HepG2 (cell line): ENCODE measurements at regions not wholly inside any gene's neighbourhood (a gene's known extent, or its start where the extent isn't known, plus 50 kb on each side); places are given as distances from the start of the nearest gene placed in this dataset.

ENCODE experiments used
- CBX2 ChIP-seq, 2 experiments: fragments of 200-600 bp in 1 of 2; sonication (generic); formaldehyde crosslinking in 1 of 2; IDR thresholded peaks; 2 replicates each; pipeline versions ENCODE4 v1.7.0 to v1.8.1; 2018 to 2022; ENCODE audit warnings: low read depth in 2 of 2, low read length in 1 of 2, mild to moderate bottlenecking in 1 of 2, missing genetic modification reagents in 1 of 2
- KDM2A ChIP-seq: sonication (generic); formaldehyde crosslinking; IDR thresholded peaks from 2 replicates; pipeline ENCODE4 v1.4.0; 2020; ENCODE audit warnings: low read depth, missing genetic modification reagents, borderline replicate concordance
- MLXIP ChIP-seq: sonication (generic); formaldehyde crosslinking; IDR thresholded peaks from 2 replicates; pipeline ENCODE4 v1.9.0; 2021; ENCODE audit warnings: missing genetic modification reagents, borderline replicate concordance
- MXD4 ChIP-seq: IDR thresholded peaks from 2 replicates; pipeline ENCODE4 v1.6.1; 2016; ENCODE audit warnings: mild to moderate bottlenecking, missing biosample characterization, missing genetic modification reagents
- MYC ChIP-seq: sonication (generic); formaldehyde crosslinking; IDR thresholded peaks from 2 replicates; pipeline ENCODE4 v1.9.0; 2021; ENCODE audit warnings: missing genetic modification reagents, borderline replicate concordance
- NFE2L2 ChIP-seq: fragments of 150-350 bp; IDR thresholded peaks from 2 replicates; pipeline ENCODE4 v1.6.1; 2014; ENCODE audit warnings: low read length
- TBL1XR1 ChIP-seq: fragments of 150-350 bp; IDR thresholded peaks from 2 replicates; pipeline ENCODE4 v1.6.1; 2014; ENCODE audit warnings: borderline replicate concordance, low read length; ENCODE audit not compliant: partially characterized antibody
- ZBTB38 ChIP-seq: sonication (generic); formaldehyde crosslinking; IDR thresholded peaks from 2 replicates; pipeline ENCODE4 v1.5.1; 2020; ENCODE audit warnings: mild to moderate bottlenecking, missing genetic modification reagents
- ZNF331 ChIP-seq: sonication (generic); formaldehyde crosslinking; IDR thresholded peaks from 2 replicates; pipeline ENCODE4 v1.4.0; 2020; ENCODE audit warnings: missing genetic modification reagents
- ZNF792 ChIP-seq: IDR thresholded peaks from 2 replicates; pipeline ENCODE4 v1.6.1; 2016
- ZNF883 ChIP-seq: sonication (generic); formaldehyde crosslinking; IDR thresholded peaks from 2 replicates; pipeline ENCODE4 v1.5.1; 2020; ENCODE audit warnings: mild to moderate bottlenecking, missing genetic modification reagents; ENCODE audit errors: not compliant biosample characterization
- TF ChIP-seq, protein P1 (sequence below), 2 experiments: fragments of 450-650 bp in 1 of 2; sonication (generic) in 1 of 2; formaldehyde crosslinking in 1 of 2; IDR thresholded peaks; 2 replicates each; pipeline versions ENCODE4 v1.6.1 to v1.8.0; 2016 to 2022; ENCODE audit warnings: antibody characterized with exemption in 1 of 2, mild to moderate bottlenecking in 1 of 2, missing genetic modification reagents in 1 of 2
- TF ChIP-seq, protein P2 (sequence below): sonication (generic); formaldehyde crosslinking; IDR thresholded peaks from 2 replicates; pipeline ENCODE4 v1.4.0; 2020; ENCODE audit warnings: missing genetic modification reagents, borderline replicate concordance

DNA sequence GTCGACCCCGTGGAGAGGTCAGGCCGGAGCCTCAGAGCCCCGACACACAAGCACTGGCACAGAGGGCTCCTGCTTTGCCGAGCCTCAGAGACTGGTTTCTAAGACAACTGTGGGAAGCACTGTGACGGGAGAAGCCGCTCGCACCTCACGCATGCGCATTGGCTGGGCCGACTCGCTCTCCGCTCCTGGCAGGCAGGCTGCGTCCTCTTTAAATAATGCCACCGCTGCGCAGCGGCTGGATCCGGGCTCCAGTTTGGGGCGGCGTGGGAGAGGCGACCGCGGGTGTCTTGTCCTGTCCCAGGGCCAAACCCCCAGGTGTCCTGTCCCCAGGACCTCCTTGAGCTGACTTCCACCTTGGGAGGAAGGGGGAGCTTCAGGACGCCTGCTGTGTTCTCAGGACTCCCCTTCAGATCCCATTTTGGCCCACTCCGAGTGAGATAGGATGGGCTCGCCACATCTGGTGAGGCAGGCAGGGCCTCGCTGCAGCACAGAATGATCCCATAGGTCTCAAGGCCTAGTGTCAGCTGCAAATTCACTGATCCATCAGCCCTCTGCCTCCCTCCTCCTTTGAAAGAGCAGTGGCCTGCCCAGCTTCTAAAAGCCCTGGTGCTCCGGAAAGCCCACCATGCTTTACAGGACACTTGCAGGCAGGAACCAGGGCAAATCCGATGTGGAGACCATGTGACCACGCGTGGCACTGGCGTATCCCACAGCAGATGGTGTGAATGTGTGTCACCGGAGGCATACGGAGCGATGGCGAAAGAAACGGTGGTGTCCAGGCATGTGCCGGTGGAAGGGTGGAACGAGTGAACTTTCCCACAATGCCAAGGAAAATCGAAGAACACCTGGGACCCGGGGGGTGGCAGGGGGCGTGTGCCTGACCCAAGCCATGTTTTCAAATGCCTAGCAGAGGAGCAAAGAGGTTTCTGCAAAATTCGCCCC lies 169.3 kb upstream of the ZNF337 start (continued):
- TF ChIP-seq, protein P1, sequence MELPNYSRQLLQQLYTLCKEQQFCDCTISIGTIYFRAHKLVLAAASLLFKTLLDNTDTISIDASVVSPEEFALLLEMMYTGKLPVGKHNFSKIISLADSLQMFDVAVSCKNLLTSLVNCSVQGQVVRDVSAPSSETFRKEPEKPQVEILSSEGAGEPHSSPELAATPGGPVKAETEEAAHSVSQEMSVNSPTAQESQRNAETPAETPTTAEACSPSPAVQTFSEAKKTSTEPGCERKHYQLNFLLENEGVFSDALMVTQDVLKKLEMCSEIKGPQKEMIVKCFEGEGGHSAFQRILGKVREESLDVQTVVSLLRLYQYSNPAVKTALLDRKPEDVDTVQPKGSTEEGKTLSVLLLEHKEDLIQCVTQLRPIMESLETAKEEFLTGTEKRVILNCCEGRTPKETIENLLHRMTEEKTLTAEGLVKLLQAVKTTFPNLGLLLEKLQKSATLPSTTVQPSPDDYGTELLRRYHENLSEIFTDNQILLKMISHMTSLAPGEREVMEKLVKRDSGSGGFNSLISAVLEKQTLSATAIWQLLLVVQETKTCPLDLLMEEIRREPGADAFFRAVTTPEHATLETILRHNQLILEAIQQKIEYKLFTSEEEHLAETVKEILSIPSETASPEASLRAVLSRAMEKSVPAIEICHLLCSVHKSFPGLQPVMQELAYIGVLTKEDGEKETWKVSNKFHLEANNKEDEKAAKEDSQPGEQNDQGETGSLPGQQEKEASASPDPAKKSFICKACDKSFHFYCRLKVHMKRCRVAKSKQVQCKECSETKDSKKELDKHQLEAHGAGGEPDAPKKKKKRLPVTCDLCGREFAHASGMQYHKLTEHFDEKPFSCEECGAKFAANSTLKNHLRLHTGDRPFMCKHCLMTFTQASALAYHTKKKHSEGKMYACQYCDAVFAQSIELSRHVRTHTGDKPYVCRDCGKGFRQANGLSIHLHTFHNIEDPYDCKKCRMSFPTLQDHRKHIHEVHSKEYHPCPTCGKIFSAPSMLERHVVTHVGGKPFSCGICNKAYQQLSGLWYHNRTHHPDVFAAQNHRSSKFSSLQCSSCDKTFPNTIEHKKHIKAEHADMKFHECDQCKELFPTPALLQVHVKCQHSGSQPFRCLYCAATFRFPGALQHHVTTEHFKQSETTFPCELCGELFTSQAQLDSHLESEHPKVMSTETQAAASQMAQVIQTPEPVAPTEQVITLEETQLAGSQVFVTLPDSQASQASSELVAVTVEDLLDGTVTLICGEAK (IDR thresholded peaks at IDR 0.05) = no peak
- TF ChIP-seq, protein P1 (CRISPR knock-in tag; IDR thresholded peaks at IDR 0.05) = peak; percentile 34; the same call in 1 of the 2 replicates
- no peak for TF ChIP-seq ZNF331 (CRISPR knock-in tag)
- TF ChIP-seq TBL1XR1 = no peak
- no peak for TF ChIP-seq ZNF883 (CRISPR knock-in tag)
- TF ChIP-seq ZNF792 (CRISPR knock-in tag) = no peak
- TF ChIP-seq MXD4 (CRISPR knock-in tag) = no peak
- no peak for TF ChIP-seq ZBTB38
- TF ChIP-seq CBX2 (IDR thresholded peaks at IDR 0.05; ENCODE audit: low read depth, low read length) = 0 out of 2 replicates have a peak, but pooled peaks have one; percentile 45
- no peak for TF ChIP-seq CBX2 (CRISPR knock-in tag; IDR thresholded peaks at IDR 0.05; ENCODE audit: low read depth)
- TF ChIP-seq, protein P2, sequence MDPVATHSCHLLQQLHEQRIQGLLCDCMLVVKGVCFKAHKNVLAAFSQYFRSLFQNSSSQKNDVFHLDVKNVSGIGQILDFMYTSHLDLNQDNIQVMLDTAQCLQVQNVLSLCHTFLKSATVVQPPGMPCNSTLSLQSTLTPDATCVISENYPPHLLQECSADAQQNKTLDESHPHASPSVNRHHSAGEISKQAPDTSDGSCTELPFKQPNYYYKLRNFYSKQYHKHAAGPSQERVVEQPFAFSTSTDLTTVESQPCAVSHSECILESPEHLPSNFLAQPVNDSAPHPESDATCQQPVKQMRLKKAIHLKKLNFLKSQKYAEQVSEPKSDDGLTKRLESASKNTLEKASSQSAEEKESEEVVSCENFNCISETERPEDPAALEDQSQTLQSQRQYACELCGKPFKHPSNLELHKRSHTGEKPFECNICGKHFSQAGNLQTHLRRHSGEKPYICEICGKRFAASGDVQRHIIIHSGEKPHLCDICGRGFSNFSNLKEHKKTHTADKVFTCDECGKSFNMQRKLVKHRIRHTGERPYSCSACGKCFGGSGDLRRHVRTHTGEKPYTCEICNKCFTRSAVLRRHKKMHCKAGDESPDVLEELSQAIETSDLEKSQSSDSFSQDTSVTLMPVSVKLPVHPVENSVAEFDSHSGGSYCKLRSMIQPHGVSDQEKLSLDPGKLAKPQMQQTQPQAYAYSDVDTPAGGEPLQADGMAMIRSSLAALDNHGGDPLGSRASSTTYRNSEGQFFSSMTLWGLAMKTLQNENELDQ (CRISPR knock-in tag) = no peak
- no peak for TF ChIP-seq MLXIP (CRISPR knock-in tag)
- TF ChIP-seq KDM2A (CRISPR knock-in tag) = peak; percentile 55; the same call in 1 of the 2 replicates
- TF ChIP-seq NFE2L2 = no peak
- TF ChIP-seq MYC (CRISPR knock-in tag) = no peak
